Effector memory CD4-positive, alpha-beta T cell (primary cell): ENCODE measurements at regions not wholly inside any gene's neighbourhood (a gene's known extent, or its start where the extent isn't known, plus 50 kb on each side); places are given as distances from the start of the nearest gene placed in this dataset.

Experiments used
- DNase-seq, 3 donors: peaks; one replicate each; pipeline ENCODE4 v3.0.0-alpha.2; 2020
- H3K27ac ChIP-seq: 2 replicates; pipeline ENCODE4 v1.7.0; 2013; ENCODE audit warnings: mild to moderate bottlenecking, low read length, moderate library complexity; ENCODE audit not compliant: insufficient read depth, poor library complexity, severe bottlenecking
- H3K27me3 ChIP-seq: replicated peaks from 2 replicates; pipeline ENCODE4 v1.7.0; 2013; ENCODE audit warnings: mild to moderate bottlenecking, low read length; ENCODE audit not compliant: insufficient read depth, control insufficient read depth, poor library complexity, severe bottlenecking
- H3K36me3 ChIP-seq: 2 replicates; pipeline ENCODE4 v1.7.0; 2013; ENCODE audit warnings: mild to moderate bottlenecking, low read length, moderate library complexity; ENCODE audit not compliant: control insufficient read depth, insufficient read depth
- H3K4me1 ChIP-seq: 2 replicates; pipeline ENCODE4 v1.7.0; 2013; ENCODE audit warnings: low read length, mild to moderate bottlenecking; ENCODE audit not compliant: control insufficient read depth, insufficient read depth, poor library complexity, severe bottlenecking
- H3K4me3 ChIP-seq: 2 replicates; pipeline ENCODE4 v1.7.0; 2013; ENCODE audit warnings: low read length, low read depth, mild to moderate bottlenecking; ENCODE audit not compliant: insufficient read depth, poor library complexity, severe bottlenecking
- H3K9me3 ChIP-seq: 2 replicates; pipeline ENCODE4 v1.7.0; 2013; ENCODE audit warnings: mild to moderate bottlenecking, low read length, moderate library complexity; ENCODE audit not compliant: control insufficient read depth

GRCh38 chr6:79797163-79797764 is 150.1 kb downstream of the ELOVL4 start:
- H3K36me3 ChIP-seq: no peaks in the 10 kb centered on the region
- H3K4me1 ChIP-seq: no peaks in the 10 kb centered on the region
- no peaks in the 10 kb centered on the region for H3K9me3 ChIP-seq
- H3K4me3 ChIP-seq: no peak overlapping the region
- H3K27ac ChIP-seq: no peak overlapping the region
- no peaks in the 10 kb centered on the region for H3K27me3 ChIP-seq
- DNase-seq: no peak

DNA sequence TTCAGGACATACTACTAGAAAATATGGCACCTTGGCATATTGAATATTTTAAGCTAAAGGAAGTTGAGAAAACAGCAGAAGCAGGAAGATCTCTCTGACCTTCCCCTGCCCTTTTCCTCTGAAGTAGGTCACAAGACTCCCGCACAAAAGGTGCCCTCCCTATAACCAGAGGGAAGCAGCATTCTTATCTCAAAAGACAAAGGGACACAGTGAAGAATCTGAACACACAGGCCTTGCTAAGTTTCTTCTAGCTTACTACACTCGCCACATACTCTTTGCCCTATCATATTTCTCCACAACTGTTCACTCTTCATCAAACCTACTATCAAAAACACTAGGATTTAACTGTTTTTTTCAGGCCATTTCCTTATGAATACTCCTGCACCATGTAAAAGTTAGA is 151.2 kb downstream of the ELOVL4 start:
- H3K27me3 ChIP-seq: no peaks in the 10 kb centered on the region
- no peak overlapping the region for H3K27ac ChIP-seq
- no peaks in the 10 kb centered on the region for H3K36me3 ChIP-seq
- H3K9me3 ChIP-seq: no peaks in the 10 kb centered on the region
- no peak overlapping the region for H3K4me3 ChIP-seq
- no peaks in the 10 kb centered on the region for H3K4me1 ChIP-seq
- DNase-seq: no peak

GRCh38 chr6:79789896-79790295 is 157.5 kb downstream of the ELOVL4 start:
- H3K9me3 ChIP-seq: no peaks in the 10 kb centered on the region
- H3K27me3 ChIP-seq: no peaks in the 10 kb centered on the region
- no peaks in the 10 kb centered on the region for H3K36me3 ChIP-seq
- no peak overlapping the region for H3K4me3 ChIP-seq
- no peak for DNase-seq
- H3K4me1 ChIP-seq: no peaks in the 10 kb centered on the region
- no peak overlapping the region for H3K27ac ChIP-seq

DNA sequence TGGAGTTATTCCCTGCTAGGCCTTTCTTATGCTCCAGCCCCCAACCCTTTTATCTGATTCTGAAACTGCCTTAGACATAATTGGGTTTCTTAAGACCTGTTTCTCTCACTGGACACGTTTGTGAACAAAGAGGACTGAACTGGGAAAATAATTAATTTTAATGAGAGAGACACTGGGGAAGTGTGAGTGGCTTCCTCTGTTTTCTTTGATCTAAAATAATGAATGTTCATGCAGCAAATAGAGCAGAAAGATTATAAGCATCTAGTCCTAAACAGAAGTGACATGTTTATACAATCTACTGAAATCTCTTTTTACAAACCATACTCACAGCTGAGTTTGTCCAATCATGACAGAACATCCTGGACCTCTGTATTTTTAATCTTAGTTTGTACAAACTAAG is 157.6 kb downstream of the SH3BGRL2 start:
- H3K9me3 ChIP-seq: no peaks in the 10 kb centered on the region
- no peaks in the 10 kb centered on the region for H3K4me1 ChIP-seq
- no peaks in the 10 kb centered on the region for H3K36me3 ChIP-seq
- no peak overlapping the region for H3K27ac ChIP-seq
- H3K4me3 ChIP-seq: no peak overlapping the region
- H3K27me3 ChIP-seq: no peaks in the 10 kb centered on the region
- DNase-seq: no peak

DNA sequence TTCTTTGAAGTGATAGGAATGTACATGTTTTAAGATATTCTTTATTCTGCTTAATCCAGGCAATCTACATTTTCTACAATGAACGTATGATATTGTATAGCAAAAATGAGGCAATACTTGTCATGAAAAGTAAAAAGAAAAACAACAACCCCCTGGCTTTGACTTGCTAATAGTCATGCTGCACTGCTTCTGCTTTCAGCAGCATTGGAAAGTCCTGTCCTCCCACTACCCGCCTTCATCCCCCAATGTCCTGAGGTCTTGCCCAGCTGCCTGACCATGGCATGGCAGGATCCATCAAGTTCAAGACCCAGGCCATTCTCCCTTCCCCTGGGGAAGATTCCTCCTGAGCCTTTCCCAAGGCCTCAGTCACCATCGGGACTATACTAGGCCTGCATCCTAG is 156.5 kb downstream of the SH3BGRL2 start:
- Histone ChIP-seq H3K27ac (no peak overlapping the region), H3K9me3 (no peaks in the 10 kb centered on the region), H3K4me3 (no peak overlapping the region), H3K27me3 (no peaks in the 10 kb centered on the region), H3K4me1 (no peaks in the 10 kb centered on the region), H3K36me3 (no peaks in the 10 kb centered on the region)
- no peak for DNase-seq

GRCh38 chr6:79784395-79784753 is 153.2 kb downstream of the SH3BGRL2 start:
- Histone ChIP-seq H3K9me3 (no peaks in the 10 kb centered on the region), H3K36me3 (no peaks in the 10 kb centered on the region), H3K4me1 (no peaks in the 10 kb centered on the region), H3K27ac (no peak overlapping the region), H3K4me3 (no peak overlapping the region), H3K27me3 (no peaks in the 10 kb centered on the region)
- DNase-seq: no peak

DNA sequence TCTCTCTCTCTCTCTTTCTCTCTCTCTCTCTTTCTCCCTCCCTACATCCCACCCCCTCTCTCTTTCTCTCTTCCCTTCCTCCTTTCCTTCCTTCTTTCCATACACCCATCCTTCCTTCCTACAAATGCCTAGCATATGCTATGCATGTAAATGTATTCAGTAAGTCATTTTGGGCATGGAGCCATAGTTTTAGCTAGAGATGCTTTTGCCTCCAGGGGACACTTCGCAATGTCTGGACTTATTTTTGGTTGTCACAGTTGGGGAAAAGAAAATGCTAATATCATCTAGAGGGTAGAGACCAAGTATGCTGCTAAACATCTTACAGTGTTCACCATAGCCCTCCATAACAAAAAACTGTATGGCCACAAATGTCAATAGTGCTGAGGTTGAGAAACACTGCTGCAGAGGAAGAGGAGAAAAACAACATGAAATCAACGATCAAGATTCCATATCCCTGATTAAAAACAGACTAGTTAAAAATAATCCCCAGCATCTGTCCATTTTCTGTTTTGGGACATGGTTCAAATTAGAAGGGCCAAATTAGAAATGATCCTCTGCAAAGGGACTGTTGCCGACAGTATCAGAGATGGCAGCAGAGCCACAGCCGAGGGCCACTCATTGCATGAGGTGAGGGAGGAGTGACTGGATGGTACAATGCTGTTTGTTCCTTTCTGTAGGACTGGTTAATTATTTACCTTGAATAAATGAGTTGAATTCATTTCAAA is 152.7 kb downstream of the SH3BGRL2 start:
- no peak overlapping the region for H3K27ac ChIP-seq
- no peaks in the 10 kb centered on the region for H3K36me3 ChIP-seq

DNA sequence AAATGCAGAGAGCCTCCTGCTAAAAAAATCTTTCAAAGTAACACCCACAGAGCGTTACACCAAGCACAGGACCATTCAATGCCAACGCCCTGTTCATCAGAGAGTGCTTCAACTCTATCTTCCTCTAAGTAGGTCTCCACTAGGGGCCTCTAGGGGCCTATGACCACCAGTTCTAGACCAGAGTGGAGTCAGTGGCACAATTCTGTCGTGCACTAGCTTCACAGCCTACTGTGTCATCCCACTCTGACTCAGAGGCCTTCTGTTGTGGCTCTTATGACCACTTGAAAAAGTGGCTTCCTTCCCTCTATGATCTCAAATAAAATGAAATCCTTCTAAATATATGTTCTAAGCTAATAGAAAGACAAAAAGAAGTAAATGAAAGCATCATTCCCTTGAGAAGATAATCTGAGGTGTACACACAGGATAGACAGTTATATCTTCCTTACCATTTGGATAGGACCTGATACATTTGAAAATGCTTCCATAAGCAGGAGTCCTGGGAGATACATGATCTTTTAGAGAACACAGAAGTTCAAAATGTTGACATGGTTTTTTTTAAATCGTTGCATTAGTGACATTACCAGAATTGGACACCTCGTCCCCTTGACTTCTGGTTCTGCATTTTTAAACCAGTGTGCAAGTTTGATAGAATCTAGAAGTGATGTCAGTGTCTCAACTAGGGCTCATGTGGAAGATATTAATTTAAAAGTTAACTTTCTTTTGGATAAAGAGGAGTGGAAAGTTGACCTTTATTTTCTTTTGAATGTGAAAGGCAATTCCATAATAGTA is 151.9 kb downstream of the SH3BGRL2 start:
- no peak for DNase-seq
- no peaks in the 10 kb centered on the region for H3K27me3 ChIP-seq
- H3K36me3 ChIP-seq: no peaks in the 10 kb centered on the region
- H3K27ac ChIP-seq: no peak overlapping the region
- peaks cover 3% of the 10 kb centered on the region for H3K4me1 ChIP-seq
- H3K4me3 ChIP-seq: no peak overlapping the region
- no peaks in the 10 kb centered on the region for H3K9me3 ChIP-seq

More for the DNA sequence above, 152.7 kb downstream of the SH3BGRL2 start:
- H3K4me1 ChIP-seq: no peaks in the 10 kb centered on the region
- no peak for DNase-seq
- no peak overlapping the region for H3K4me3 ChIP-seq
- H3K27me3 ChIP-seq: no peaks in the 10 kb centered on the region
- H3K9me3 ChIP-seq: no peaks in the 10 kb centered on the region

- H3K9me3 ChIP-seq: no peaks in the 10 kb centered on the region
- peaks cover 9% of the 10 kb centered on the region for H3K4me1 ChIP-seq
- no peaks in the 10 kb centered on the region for H3K36me3 ChIP-seq
- no peaks in the 10 kb centered on the region for H3K27me3 ChIP-seq
- DNase-seq: no peak
- H3K4me3 ChIP-seq: no peak overlapping the region
- H3K27ac ChIP-seq: no peak overlapping the region
Measured at GRCh38 chr6:79781916-79782315, 150.8 kb downstream of the SH3BGRL2 start.

GRCh38 chr6:79780881-79781280 is 149.8 kb downstream of the SH3BGRL2 start:
- Histone ChIP-seq H3K4me3 (no peak overlapping the region), H3K9me3 (no peaks in the 10 kb centered on the region), H3K27me3 (no peaks in the 10 kb centered on the region), H3K4me1 (peaks cover 9% of the 10 kb centered on the region), H3K36me3 (no peaks in the 10 kb centered on the region), H3K27ac (no peak overlapping the region)
- no peak for DNase-seq
